ENCODE measurements at regions not wholly inside any gene's neighbourhood (a gene's known extent, or its start where the extent isn't known, plus 50 kb on each side); places are given as distances from the start of the nearest gene placed in this dataset.

DNA sequence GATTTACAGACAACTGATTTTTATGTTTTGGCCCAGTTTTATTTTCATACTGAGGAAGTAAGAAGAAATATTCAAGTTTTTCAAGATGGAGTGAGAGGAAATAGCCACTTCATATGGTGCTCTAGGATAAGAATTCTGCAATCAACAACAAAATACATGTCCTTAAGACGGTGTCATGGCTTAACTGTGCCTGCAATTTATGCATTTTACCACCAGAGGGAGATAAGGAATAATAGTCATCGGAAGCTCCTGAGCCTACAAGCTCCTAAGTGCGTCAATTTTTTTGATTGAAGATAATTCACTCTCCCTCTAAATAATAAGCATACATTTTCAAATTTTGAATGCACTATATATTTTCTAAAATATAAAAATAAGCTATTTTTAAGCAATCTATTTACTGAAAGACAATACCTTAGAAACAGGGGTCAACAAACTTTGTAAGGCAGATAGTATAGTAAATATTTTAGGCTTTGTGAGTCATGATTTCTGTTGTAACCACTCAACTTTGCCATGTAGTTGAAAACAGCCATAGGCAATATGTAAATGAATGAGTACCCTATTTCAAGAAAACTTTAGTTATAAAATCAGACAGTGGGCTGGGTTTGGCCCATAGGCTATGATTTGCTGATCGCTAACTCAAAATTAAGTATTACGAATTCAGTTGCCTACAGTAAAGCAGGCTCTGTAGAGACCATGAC, 230.9 kb upstream of the DTNBP1 start:
- no peaks in the 10 kb centered on the region for H3K36me3 ChIP-seq
- TF ChIP-seq POLR2AphosphoS5 (IDR thresholded peaks at IDR 0.05) (no peak), EP300 (IDR thresholded peaks at IDR 0.05) (no peak)
- TF ChIP-seq, protein P1, sequence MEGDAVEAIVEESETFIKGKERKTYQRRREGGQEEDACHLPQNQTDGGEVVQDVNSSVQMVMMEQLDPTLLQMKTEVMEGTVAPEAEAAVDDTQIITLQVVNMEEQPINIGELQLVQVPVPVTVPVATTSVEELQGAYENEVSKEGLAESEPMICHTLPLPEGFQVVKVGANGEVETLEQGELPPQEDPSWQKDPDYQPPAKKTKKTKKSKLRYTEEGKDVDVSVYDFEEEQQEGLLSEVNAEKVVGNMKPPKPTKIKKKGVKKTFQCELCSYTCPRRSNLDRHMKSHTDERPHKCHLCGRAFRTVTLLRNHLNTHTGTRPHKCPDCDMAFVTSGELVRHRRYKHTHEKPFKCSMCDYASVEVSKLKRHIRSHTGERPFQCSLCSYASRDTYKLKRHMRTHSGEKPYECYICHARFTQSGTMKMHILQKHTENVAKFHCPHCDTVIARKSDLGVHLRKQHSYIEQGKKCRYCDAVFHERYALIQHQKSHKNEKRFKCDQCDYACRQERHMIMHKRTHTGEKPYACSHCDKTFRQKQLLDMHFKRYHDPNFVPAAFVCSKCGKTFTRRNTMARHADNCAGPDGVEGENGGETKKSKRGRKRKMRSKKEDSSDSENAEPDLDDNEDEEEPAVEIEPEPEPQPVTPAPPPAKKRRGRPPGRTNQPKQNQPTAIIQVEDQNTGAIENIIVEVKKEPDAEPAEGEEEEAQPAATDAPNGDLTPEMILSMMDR (IDR thresholded peaks at IDR 0.05), result peak in 4 of 7 experiments; percentile 22 to 71 (median 27)

DNA sequence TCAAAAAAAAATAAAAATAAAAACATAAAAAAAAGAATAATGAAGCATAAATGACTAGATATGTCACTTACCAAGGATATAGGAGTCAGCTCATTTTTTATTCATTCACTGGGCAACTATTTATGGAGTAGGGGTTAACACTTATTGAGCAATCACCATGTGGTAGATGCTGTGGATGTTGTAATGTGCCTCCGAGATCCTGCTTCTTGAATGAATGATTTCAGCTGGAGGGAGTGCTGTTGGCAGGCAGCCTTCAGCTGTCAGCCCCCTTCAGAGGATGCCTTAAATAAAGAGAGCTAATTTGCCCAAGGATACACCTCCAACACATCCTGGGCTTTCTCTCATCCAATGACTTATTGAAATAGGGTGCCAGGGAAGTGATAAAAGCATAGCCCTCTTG, 229.5 kb upstream of the DTNBP1 start:
- no peak for TF ChIP-seq POLR2AphosphoS5 (IDR thresholded peaks at IDR 0.05)
- TF ChIP-seq EP300 (IDR thresholded peaks at IDR 0.05), result no peak
- TF ChIP-seq, protein P1 (IDR thresholded peaks at IDR 0.05), result no peak
- no peak for TF ChIP-seq POLR2A (IDR thresholded peaks at IDR 0.05)
- peaks cover 6 to 22% (median 12%) of the 10 kb centered on the region in 4 donors for H3K4me1 ChIP-seq
- no peak overlapping the region for H3K27ac ChIP-seq
- intact Hi-C loops (cut with DNase I; ENCODE audit: low total_unique reads), result no loop called here
- H3K36me3 ChIP-seq, result no peaks in the 10 kb centered on the region
- 54 to 88% (median 71%) methylated on average over 1 of the region's 1 CpG for WGBS, 5 donors
- no peak for DNase-seq
- H3K27me3 ChIP-seq, result no peaks in the 10 kb centered on the region
- no peaks in the 10 kb centered on the region for H3K9me3 ChIP-seq
- H3K4me3 ChIP-seq, result no peak overlapping the region

More for the DNA sequence above, 230.9 kb upstream of the DTNBP1 start:
- Histone ChIP-seq H3K4me3 (no peak overlapping the region), H3K4me1 (peaks cover 7 to 18% (median 15%) of the 10 kb centered on the region in 4 donors), H3K27ac (no peak overlapping the region), H3K27me3 (no peaks in the 10 kb centered on the region), H3K9me3 (no peaks in the 10 kb centered on the region)
- DNase-seq, result no peak
- intact Hi-C loops (cut with DNase I; ENCODE audit: low total_unique reads), result no loop called here
- 65 to 72% (median 70%) methylated on average over 5 of the region's 5 CpGs for WGBS, 5 donors

DNA sequence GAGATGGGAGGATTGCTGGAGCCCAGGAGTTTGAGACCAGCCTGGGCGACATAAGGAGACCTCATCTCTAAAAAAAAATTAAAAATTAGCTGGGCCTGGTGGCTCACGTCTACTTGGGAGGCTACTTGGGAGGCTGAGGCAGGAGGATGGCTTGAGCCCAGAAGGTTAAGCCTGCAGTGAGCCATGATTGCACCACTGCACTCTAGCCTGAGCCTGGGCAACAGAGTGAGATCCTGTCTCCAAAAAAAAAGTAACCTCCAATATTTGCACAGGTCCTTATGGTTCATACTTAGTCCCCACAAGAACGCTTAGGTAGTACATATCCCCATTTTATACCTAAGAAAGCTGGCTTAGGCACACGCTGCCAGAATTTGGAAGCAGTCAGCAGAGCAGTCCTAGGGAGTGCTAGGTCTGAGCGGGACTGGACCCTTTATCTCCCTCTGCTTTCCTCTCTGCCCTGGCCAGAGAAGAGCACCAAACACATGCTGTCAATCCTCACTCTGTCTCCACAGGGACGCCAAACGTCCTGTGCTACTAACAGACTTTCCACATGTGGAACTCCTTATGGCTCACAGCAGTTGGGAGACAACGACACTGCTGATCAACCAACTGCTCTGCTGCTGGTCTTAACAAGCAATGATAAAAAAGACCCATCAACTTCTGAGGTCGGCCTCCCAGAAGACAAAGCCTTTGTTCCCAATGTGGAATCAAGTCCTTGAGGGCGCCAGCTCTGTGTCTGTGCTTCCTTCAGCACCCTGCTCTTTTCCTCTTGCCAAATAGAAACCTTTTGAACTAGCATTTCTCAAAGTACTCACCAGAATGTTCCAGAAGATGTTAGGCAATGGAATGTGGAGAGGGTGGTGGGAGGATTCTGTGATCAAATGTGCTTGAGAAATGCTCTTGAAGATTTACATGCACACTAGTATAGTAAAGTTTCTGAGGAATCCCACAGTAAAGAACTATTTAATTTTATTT, 226.3 kb upstream of the DTNBP1 start:
- WGBS, 5 donors, result 88 to 94% (median 90%) methylated on average over 10 of the region's 10 CpGs
- no peaks in the 10 kb centered on the region for H3K9me3 ChIP-seq
- TF ChIP-seq POLR2AphosphoS5 (IDR thresholded peaks at IDR 0.05) (no peak), POLR2A (IDR thresholded peaks at IDR 0.05) (no peak), EP300 (IDR thresholded peaks at IDR 0.05) (no peak)
- TF ChIP-seq, protein P1 (IDR thresholded peaks at IDR 0.05), result no peak
- DNase-seq, result no peak
- intact Hi-C loops (cut with DNase I; ENCODE audit: low total_unique reads), result no loop called here
- no peaks in the 10 kb centered on the region for H3K36me3 ChIP-seq
- no peak overlapping the region for H3K4me3 ChIP-seq
- no peak overlapping the region for H3K27ac ChIP-seq
- H3K27me3 ChIP-seq, result no peaks in the 10 kb centered on the region
- peaks cover 0 to 8% (median 0%) of the 10 kb centered on the region in 4 donors for H3K4me1 ChIP-seq

Data from stomach (tissue), 8 donors.